DMS53 (cell line): ENCODE measurements at regions not wholly inside any gene's neighbourhood (a gene's known extent, or its start where the extent isn't known, plus 50 kb on each side); places are given as distances from the start of the nearest gene placed in this dataset.

ENCODE experiments used
- DNase-seq: peaks from one replicate; lab custom pipeline; 2025; lab: John Stamatoyannopoulos, UW

GRCh38 chr4:80145739-80146138 is 51.6 kb upstream of the PRDM8 start:
- no peak for DNase-seq

DNA sequence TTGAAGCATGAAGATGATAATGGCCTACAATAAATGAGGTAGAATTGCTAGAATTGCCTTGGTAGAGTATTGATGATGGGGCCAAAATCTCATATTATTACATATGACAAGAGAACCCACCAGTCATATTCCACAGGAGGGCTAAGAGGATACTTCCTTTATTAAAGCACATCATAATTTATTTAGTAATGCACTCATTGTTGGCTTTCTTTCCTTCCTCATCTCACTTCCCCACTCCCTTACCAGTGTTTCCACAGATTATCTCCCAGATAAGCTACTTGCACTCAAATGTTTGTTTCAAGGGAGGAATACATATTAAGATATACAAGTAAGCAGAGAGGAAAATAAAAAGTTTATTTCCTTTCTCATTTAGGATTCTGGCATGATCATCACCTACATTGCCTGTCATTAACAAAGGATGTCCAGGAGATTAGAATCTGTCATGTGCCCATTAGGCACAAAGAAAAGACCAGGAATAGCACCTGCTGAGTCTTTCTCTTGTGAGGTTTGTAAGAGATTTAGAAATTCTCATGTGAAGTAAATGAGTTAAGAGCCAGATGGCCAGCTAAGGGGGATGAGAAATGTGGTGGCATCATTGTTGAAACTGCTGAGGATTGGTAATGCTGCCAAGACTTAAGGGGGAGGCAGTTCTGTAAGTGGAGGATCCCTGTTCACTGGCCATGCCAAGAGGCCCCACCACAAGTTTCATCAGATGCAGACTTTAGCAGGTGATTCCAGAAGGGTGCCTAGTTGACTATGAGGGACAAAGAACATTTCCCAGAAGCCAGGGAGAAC is 52.4 kb upstream of the PRDM8 start:
- no peak for DNase-seq

- DNase-seq = no peak
Measured at GRCh38 chr4:80143307-80143679, 54.0 kb upstream of the PRDM8 start.

- no peak for DNase-seq
Measured at GRCh38 chr4:80142394-80143306, 54.7 kb upstream of the PRDM8 start.

DNA sequence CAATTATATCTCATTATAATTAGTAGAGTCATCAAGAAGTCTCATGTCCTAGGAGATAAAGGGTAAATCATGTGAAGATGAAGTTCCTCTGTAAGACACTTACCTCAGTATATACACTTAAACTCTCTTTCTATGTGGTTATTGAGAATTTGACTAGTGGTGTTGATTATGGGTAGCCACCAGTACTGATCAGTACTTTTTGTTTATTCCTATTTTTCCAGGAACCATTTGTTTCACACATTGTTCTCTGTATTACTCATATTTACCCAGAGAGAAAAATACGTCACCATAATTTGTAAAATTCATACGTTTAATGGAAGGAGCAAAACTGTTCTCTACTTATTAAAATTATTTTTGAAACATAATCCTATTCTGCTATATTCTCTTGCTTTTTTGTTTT is 55.8 kb upstream of the PRDM8 start:
- no peak for DNase-seq

DNA sequence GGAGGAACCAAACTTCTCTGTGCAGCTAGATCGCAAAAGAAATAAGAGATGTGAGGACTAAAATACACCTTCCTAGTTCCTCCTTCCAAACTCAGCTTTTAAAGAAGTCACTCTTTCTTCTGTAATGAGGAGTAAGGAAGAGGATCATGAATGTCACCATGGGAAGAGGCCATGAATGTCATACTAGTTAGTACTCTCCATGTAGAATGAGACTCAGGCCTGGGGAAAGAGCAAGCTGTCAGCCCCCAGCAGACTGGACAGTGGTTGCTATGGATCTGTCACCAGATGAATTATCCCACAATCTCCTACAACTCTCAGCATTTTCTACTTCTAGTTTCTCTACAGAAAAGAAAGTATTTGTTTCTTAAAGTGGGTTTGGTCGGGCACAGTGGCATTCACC is 57.1 kb upstream of the PRDM8 start:
- no peak for DNase-seq

- DNase-seq = no peak
Measured at GRCh38 chr4:80139671-80140070, 57.6 kb upstream of the PRDM8 start.

DNA sequence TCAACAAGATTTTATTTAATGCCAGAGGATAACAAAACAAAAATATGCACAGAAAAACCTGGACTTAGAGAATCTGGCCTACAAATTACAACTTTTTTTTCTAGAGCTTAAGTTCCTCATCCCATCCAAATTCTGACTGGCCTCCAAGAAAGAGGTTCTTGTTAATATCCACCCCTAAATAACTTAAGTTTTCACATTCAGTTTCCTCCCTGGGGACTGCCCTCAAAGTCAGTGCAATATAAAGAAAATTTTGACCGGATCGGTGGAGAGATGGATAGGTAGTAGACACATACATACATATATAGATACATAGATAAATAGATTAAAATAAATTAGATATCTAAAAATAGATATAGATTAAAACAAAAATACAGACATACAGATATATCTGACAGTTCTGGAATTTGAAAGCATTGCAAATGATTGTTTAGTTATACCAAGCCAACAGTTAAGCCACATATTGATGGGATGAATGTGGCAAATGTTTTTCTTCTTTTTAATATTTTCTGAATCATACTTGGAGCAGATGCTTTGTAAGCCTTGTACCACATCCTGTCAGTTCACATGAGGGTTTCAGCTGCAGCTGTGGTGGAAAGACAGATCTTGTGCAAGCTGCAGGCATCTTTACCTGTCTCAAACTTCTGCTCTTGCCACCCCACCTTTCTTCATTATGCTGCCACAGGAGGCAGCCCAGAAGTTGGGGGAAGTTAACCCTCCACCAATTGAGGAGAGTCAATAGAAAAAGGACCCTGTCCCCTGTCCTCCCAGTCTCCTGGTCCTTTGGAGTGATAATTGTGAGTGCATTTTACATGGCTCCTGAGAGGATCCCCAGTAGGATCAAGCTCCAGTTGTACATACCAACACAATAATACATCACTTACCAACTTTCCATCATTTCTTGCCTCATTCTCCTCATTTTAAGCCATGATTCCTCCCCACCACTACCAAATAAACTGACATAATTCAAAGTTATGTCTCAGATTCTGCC is 58.5 kb upstream of the PRDM8 start:
- no peak for DNase-seq

DNA sequence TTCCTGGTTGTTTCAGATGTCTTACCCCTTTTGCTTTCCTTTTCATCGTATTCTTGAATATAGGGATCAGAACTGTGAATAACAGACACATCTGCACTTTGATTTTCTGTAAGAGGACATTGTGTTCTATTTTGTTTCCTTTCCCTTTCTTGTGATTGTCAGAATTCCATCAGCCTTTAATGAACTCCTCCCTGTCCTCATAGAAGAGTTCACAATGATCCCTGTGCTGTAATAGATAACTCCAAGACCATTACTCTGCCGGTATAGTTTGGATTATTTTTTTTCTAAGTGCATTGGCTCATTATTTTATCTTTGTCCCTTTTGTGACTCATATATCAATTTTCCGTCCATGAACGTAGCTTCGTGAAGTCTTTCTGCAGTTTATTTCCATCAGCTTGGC is 59.7 kb upstream of the PRDM8 start:
- DNase-seq = no peak

DNA sequence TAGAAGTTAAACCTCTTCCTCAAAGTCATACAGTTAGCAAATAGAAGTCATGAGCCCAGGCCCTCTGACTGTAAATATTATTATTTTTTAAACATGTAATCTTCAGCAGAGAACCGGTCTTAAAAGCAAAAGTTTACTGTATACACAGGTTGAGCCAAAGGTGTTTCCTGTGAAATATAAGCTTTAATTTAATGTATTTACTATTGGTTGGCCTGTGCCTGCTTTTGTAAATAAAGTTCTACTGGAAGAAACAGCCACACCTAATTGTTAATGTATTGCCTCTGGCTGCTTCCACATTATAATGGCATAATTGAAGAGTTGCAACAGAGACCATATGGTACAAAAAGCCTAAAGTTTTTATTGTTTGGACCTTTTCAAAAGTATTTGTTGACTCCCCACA is 61.0 kb upstream of the PRDM8 start:
- peak; percentile 2 for DNase-seq

GRCh38 chr4:80135702-80136058 is 61.6 kb upstream of the PRDM8 start:
- DNase-seq = no peak

DNA sequence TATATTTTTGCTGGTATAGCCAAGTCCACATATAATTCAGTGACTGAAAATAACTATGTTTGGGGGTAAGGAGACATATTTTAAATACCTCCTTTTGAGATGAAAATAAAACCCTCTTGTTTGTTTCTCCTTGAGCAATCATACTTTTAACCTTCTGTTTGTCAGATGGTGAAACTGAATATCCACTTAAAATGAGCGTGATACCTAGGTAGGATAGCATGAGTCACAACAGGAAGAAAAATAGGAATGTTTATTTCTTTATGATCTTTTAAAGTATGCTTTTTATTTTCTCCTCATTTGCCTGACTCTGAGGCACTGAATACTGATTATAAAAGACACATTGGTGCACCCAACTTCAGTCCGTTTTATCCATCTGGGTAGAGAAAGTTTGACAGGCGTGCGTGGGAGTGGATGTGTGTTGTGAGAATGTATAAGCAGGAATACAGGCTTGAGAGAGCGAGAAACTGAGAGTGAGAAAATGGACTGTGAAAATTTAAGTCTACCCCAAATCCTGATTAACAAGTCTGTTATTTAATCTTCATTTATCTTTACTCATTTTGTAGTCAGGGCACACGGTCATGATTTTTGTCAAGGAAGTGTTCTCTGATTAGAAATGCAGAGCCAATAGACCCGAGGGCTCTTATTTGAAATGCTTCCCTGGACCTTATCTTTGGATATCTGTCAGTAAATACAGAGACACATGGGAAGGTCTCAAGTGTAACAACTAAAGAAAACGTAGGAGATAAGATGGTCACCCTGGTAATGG is 62.1 kb upstream of the ANTXR2 start:
- DNase-seq = peak; percentile 82

DNA sequence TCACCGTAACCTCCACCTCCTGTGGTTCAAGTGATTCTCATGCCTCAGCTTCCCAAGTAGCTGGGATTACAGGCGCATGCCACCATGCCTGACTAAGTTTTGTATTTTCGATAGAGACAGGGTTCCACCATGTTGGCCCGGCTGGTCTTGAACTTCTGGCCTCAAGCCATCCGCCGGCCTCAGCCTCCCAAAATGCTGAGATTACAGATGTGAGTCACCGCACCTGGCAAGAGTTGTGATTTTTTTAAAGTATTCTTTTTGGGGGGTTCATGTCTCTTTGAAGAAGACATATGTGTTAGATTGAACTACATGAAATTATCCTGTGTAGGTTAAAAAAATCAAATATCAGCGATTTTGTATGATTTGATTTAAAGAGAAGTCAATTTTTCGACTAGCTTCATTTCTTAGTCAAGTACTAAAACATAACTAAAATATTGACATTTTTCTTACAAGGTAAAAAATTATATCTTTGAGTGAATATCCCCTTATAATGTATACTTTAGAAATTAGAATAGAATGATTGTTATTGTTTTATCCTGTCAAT is 60.3 kb upstream of the ANTXR2 start:
- DNase-seq = no peak

DNA sequence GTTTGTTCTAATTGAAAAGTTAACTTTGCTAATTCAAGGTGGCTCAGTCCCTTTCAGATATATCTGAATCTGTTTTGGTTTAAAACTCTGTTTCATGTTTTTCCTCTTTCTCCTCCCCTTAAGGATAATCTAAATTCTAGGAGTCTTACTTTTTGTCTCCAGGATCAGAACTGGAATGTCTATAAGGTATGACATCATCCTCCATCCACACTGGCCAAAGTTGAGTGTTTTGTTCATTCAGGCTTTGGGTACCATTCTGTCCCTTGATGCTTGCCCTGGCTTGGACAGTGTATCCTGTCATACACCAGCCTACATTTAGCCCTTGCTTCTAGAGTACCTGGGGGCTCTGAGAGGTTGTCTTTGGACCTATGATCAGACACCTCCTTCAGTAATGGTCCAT is 56.8 kb upstream of the ANTXR2 start:
- DNase-seq = no peak

DNA sequence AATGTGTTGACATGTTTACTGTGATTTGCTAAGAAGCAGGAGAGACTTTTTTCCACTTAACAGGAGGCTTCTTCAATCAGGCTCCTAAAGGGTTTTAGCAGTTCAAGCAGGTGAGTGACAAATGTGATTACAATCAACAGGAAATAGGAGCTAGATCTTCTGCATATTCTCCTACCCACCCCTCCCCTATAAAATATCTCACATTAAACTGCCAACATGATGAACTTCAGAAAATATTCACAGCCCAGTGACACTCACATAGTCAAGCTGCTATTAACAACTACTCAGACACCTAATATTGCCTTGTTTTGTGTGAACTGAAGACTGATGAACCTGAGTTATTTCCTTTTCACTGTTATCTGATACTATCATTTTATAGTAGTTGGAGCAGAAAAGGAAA is 55.9 kb upstream of the ANTXR2 start:
- DNase-seq = peak; percentile 4

DNA sequence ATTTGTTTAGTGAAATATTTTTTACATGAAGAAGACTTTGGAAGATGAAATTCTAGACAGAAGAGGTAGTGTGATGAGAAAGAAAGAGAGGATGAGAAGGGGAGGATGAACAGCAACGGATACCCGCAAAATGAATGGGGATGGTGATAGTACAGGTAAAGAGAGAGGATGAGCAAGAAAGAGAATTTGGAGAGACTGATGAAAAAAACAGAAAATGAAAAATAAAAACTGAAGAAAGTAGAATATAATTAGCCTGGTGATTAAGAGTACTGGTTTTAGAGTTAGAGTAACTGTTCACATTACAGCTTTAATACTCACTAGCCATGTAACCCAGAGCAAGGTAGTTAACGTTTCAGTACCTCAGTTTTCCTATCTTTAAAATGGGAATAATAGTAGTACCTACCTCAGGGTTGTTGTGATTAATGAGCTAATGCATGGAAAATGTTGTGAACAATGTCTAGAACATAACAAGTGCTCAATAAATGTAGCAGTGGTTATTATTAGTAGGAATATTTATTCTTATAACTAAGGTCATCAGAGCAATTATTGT is 54.9 kb upstream of the ANTXR2 start:
- no peak for DNase-seq

- DNase-seq = no peak
Measured at GRCh38 chr4:80126435-80126834, 53.4 kb upstream of the ANTXR2 start.

GRCh38 chr4:80125252-80126177 is 52.5 kb upstream of the ANTXR2 start:
- peak; percentile 44 for DNase-seq
